ENCODE measurements at regions not wholly inside any gene's neighbourhood (a gene's known extent, or its start where the extent isn't known, plus 50 kb on each side); places are given as distances from the start of the nearest gene placed in this dataset.
"Not testable (repeated sequence)": the region's sequence is repeated elsewhere in the genome, so short reads cannot be mapped to it uniquely, and the experiment has no call there.

DNA sequence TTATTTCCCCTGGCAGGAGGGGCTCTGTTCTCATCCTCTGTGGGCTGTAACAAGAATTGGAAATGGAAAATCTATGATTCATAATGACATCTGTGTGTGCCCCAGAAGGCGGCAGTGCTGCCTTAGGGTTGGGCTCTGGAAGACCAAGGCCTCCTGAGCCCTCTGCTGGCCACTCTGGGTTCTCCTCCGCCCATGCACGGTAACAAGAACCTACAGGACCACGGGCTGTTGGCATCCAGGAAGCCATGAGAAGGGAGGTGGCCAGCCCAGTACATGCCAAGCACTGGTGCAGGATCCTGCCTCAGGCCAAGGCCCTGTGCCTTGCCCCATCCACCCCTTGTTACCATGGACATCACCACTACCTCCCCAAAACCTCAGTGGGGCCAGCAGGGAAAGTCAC is 454.2 kb downstream of the TP53TG3F start:
- H3K9me3 ChIP-seq (ENCODE audit: low read depth, low read length); H3K27ac ChIP-seq; H3K9ac ChIP-seq (ENCODE audit: insufficient read length); DNase-seq (ENCODE audit: low read depth, low spot score); H3K4me3 ChIP-seq; H3K36me3 ChIP-seq (ENCODE audit: insufficient read depth, low read length): not testable (repeated sequence)

GRCh38 chr16:33920761-33921545 is 461.5 kb downstream of the TP53TG3F start:
- H3K36me3 ChIP-seq (ENCODE audit: insufficient read depth, low read length); H3K27ac ChIP-seq; H3K4me3 ChIP-seq; H3K9me3 ChIP-seq (ENCODE audit: low read depth, low read length); H3K9ac ChIP-seq (ENCODE audit: insufficient read length); DNase-seq (ENCODE audit: low read depth, low spot score): not testable (repeated sequence)

GRCh38 chr16:33922914-33923313 is 463.5 kb downstream of the TP53TG3F start:
- H3K9ac ChIP-seq (ENCODE audit: insufficient read length); H3K36me3 ChIP-seq (ENCODE audit: insufficient read depth, low read length); H3K9me3 ChIP-seq (ENCODE audit: low read depth, low read length); H3K27ac ChIP-seq; DNase-seq (ENCODE audit: low read depth, low spot score); H3K4me3 ChIP-seq: not testable (repeated sequence)

DNA sequence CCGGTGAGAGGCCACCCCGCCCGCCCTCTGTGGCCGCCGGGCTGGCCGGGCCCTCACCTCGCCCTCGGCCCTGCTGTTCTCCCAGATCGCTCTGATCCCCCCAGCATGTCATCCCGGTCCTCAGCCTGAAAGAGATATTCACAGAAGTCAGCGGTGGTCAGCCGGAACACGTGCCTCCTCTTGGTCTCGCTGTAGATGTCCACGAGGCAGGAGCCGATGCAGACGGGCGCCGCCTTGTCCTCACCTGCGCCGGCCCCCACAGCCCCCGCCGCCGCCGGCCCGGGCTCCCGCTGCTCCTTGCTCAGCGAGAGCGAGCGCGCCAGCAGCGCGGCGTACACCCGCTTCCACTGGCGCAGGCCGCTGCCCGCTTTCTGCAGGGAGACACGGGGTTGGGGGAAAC is 468.6 kb downstream of the TP53TG3F start:
- not testable (repeated sequence) for H3K36me3 ChIP-seq (ENCODE audit: insufficient read depth, low read length); H3K27ac ChIP-seq; H3K9ac ChIP-seq (ENCODE audit: insufficient read length); H3K9me3 ChIP-seq (ENCODE audit: low read depth, low read length); DNase-seq (ENCODE audit: low read depth, low spot score); H3K4me3 ChIP-seq

DNA sequence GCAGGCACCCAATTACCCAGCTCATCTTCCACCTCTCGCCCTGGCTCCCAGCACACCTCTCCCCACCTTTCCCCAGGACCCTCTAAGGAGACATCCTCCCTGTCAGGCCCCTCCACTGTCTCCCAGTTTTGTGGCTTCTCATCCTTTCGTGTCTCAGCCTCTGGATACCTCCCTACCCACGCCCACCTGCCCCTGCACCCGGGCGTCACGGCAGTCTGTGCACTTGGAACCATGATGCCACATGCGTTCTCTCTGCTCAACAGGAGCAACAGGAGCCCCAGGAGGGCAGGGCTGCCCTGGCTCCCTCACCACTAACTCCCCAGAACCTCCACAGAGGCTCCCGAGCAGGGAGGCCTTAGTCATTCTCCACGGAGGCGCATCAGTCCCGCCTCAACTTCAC is 472.8 kb downstream of the TP53TG3F start:
- H3K36me3 ChIP-seq (ENCODE audit: insufficient read depth, low read length); H3K27ac ChIP-seq; H3K9me3 ChIP-seq (ENCODE audit: low read depth, low read length); DNase-seq (ENCODE audit: low read depth, low spot score); H3K4me3 ChIP-seq; H3K9ac ChIP-seq (ENCODE audit: insufficient read length): not testable (repeated sequence)

DNA sequence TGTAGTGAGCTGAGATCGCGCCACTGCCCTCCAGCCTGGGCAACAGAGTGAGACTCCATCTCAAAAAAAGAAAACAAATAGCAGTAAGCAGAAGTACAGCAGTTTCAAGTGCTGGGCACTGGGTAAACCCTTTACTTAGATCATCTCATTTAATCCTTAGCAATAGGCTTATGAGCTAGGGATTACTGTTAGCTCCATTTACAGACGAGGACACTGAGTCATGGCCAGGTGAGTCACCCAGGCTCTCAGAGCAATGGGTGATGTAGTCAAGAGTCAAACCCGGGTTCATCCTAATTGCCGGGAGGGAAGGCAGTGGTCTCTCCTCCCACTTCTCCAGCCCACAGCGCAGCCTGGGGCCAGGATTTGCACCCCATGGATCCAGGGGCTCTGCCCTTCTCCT is 473.6 kb downstream of the TP53TG3F start:
- DNase-seq (ENCODE audit: low read depth, low spot score); H3K36me3 ChIP-seq (ENCODE audit: insufficient read depth, low read length); H3K27ac ChIP-seq; H3K9ac ChIP-seq (ENCODE audit: insufficient read length); H3K4me3 ChIP-seq; H3K9me3 ChIP-seq (ENCODE audit: low read depth, low read length): not testable (repeated sequence)

GRCh38 chr16:33935766-33936165 is 476.4 kb downstream of the TP53TG3F start:
- H3K9me3 ChIP-seq (ENCODE audit: low read depth, low read length); DNase-seq (ENCODE audit: low read depth, low spot score); H3K27ac ChIP-seq: not testable (repeated sequence)

DNA sequence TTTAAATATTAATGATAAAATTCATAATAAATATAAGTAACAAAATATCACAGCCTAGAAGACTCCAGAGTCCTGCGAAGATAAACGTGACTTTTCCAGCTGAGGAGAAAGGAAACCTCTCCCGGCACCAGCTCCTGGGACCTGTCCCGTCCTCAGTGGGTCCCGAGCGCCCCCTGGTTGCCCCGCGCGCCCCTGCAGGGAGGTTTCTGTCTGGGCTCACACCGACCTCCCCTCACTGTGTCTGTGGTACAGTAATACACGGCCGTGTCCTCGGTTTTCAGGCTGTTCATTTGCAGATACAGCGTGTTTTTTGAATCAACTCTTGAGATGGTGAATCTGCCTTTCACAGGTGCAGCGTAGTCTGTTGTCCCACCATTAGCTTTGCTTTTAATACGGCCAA is 478.7 kb downstream of the TP53TG3F start:
- H3K4me3 ChIP-seq; DNase-seq (ENCODE audit: low read depth, low spot score); H3K9ac ChIP-seq (ENCODE audit: insufficient read length); H3K27ac ChIP-seq; H3K9me3 ChIP-seq (ENCODE audit: low read depth, low read length); H3K36me3 ChIP-seq (ENCODE audit: insufficient read depth, low read length): not testable (repeated sequence)

More at GRCh38 chr16:33935766-33936165, 476.4 kb downstream of the TP53TG3F start:
- H3K36me3 ChIP-seq (ENCODE audit: insufficient read depth, low read length); H3K9ac ChIP-seq (ENCODE audit: insufficient read length); H3K4me3 ChIP-seq: not testable (repeated sequence)

GRCh38 chr16:33961536-33961935 is 502.1 kb downstream of the TP53TG3F start:
- not testable (repeated sequence) for H3K4me3 ChIP-seq; DNase-seq (ENCODE audit: low read depth, low spot score); H3K36me3 ChIP-seq (ENCODE audit: insufficient read depth, low read length); H3K27ac ChIP-seq; H3K9me3 ChIP-seq (ENCODE audit: low read depth, low read length); H3K9ac ChIP-seq (ENCODE audit: insufficient read length)

DNA sequence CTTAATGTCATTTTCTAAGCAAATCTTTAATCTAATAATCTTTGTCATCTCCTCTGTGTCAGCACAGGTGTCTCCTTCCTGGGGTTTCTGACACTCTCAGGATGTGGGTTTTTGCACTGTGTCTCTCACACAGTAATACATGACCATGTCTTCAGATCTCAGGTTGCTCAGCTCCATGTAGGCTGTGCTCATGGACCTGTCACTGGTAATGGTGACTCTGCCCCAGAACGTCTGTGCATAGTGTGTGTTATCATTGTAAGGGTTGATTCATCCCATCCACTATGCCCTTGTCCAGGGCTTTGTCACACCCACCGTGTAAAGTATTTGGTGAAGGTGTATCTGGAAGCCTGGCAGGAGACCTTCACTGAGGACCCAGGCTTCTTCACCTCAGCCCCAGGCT is 506.1 kb downstream of the TP53TG3F start:
- not testable (repeated sequence) for H3K9ac ChIP-seq (ENCODE audit: insufficient read length); H3K27ac ChIP-seq; H3K9me3 ChIP-seq (ENCODE audit: low read depth, low read length); H3K36me3 ChIP-seq (ENCODE audit: insufficient read depth, low read length); DNase-seq (ENCODE audit: low read depth, low spot score); H3K4me3 ChIP-seq

- DNase-seq (ENCODE audit: low read depth, low spot score); H3K27ac ChIP-seq; H3K36me3 ChIP-seq (ENCODE audit: insufficient read depth, low read length); H3K9ac ChIP-seq (ENCODE audit: insufficient read length); H3K4me3 ChIP-seq; H3K9me3 ChIP-seq (ENCODE audit: low read depth, low read length): not testable (repeated sequence)
Observed at GRCh38 chr16:33966855-33967254, 507.4 kb downstream of the TP53TG3F start.

DNA sequence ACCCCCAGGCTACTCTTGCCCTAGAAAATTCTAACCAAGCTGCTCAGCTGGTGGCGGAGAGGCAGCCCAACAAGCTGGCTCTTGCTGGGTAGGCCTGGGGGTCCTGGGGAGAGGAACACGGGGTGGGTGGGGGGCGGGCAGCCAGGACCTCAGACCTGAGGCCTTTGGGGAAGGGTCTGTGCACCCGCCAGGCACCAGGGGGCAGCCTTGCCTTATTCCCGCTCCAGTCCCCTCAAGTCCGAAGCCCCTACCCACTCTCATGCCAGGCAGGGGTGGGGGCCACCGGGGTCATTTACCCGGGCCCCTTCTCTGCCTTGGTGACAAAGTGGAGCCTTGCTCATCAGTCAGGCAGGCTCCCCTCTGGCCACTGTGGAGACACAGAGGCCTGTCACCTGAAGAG is 515.1 kb downstream of the TP53TG3F start:
- not testable (repeated sequence) for H3K9ac ChIP-seq (ENCODE audit: insufficient read length); DNase-seq (ENCODE audit: low read depth, low spot score); H3K9me3 ChIP-seq (ENCODE audit: low read depth, low read length); H3K27ac ChIP-seq; H3K36me3 ChIP-seq (ENCODE audit: insufficient read depth, low read length); H3K4me3 ChIP-seq

- DNase-seq (ENCODE audit: low read depth, low spot score); H3K9me3 ChIP-seq (ENCODE audit: low read depth, low read length); H3K36me3 ChIP-seq (ENCODE audit: insufficient read depth, low read length); H3K27ac ChIP-seq; H3K9ac ChIP-seq (ENCODE audit: insufficient read length); H3K4me3 ChIP-seq: not testable (repeated sequence)
Observed at GRCh38 chr16:33975744-33976143, 516.3 kb downstream of the TP53TG3F start.

DNA sequence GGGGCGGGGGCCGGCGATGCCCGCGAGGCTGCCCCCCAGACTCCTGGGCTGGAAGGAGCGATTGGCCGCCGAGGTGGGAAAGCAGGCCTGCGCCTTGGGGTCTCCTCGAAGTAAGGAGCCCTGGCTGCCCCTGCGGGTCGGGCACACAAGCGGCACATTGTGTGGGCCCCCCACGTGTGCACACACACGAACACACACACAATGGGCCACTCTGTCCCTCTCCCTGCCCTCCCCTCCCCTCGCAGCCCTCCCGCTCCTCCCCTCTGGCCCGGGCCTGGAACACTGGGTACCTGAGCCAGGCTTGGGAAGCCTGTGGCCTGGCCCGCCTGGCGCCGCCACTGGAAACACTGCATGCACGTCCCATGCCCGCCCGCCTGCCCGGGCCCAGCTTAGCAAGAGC is 517.1 kb downstream of the TP53TG3F start:
- H3K27ac ChIP-seq; H3K36me3 ChIP-seq (ENCODE audit: insufficient read depth, low read length); H3K4me3 ChIP-seq; H3K9me3 ChIP-seq (ENCODE audit: low read depth, low read length); H3K9ac ChIP-seq (ENCODE audit: insufficient read length); DNase-seq (ENCODE audit: low read depth, low spot score): not testable (repeated sequence)

GRCh38 chr16:33978784-33979183 is 519.4 kb downstream of the TP53TG3F start:
- not testable (repeated sequence) for H3K4me3 ChIP-seq; DNase-seq (ENCODE audit: low read depth, low spot score); H3K9me3 ChIP-seq (ENCODE audit: low read depth, low read length); H3K27ac ChIP-seq; H3K36me3 ChIP-seq (ENCODE audit: insufficient read depth, low read length); H3K9ac ChIP-seq (ENCODE audit: insufficient read length)
